Fibroblast of lung (primary cell): ENCODE measurements at regions not wholly inside any gene's neighbourhood (a gene's known extent, or its start where the extent isn't known, plus 50 kb on each side); places are given as distances from the start of the nearest gene placed in this dataset.

Experiments
- DNase-seq, 2 donors: peaks; one replicate each; pipeline versions ENCODE4 v3.0.0 to v3.0.0-alpha.2; 2010; ENCODE audit warnings: low read depth in 2 of 2
- H2AFZ ChIP-seq: 2 replicates; pipeline ENCODE4 v1.5.1; 2012; ENCODE audit warnings: low read length, control low read depth, inconsistent platforms
- H3K27ac ChIP-seq: 2 replicates; pipeline ENCODE4 v1.5.1; 2011; ENCODE audit warnings: low read length, control low read depth; ENCODE audit not compliant: insufficient read depth
- H3K27me3 ChIP-seq: 2 replicates; pipeline ENCODE4 v1.5.1; 2011; ENCODE audit warnings: mild to moderate bottlenecking, low read length; ENCODE audit not compliant: control insufficient read depth, insufficient read depth
- H3K36me3 ChIP-seq: 2 replicates; pipeline ENCODE4 v1.5.1; 2011; ENCODE audit warnings: low read length; ENCODE audit not compliant: control insufficient read depth, insufficient read depth
- H3K4me1 ChIP-seq: 2 replicates; pipeline ENCODE4 v1.5.1; 2011; ENCODE audit warnings: low read length; ENCODE audit not compliant: control insufficient read depth, insufficient read depth; ENCODE audit errors: extremely low read depth
- H3K4me2 ChIP-seq: 2 replicates; pipeline ENCODE4 v1.5.1; 2011; ENCODE audit warnings: low read length, control low read depth; ENCODE audit not compliant: insufficient read depth; ENCODE audit errors: extremely low read depth
- H3K4me3 ChIP-seq, 4 experiments: fragments of 200-600 bp in 1 of 4; sonication (generic) in 1 of 4; replicated peaks in 1 of 4; 2 replicates each; pipeline ENCODE4 v1.5.1; 2011 to 2016; ENCODE audit warnings: low read length in 4 of 4, low read depth in 3 of 4, mild to moderate bottlenecking in 3 of 4, control low read depth in 2 of 4, inconsistent platforms in 1 of 4, mixed read lengths in 1 of 4; ENCODE audit not compliant: insufficient read depth in 1 of 4; ENCODE audit errors: control extremely low read depth in 1 of 4
- H3K79me2 ChIP-seq: 2 replicates; pipeline ENCODE4 v1.5.1; 2012; ENCODE audit warnings: mild to moderate bottlenecking, low read length, inconsistent platforms; ENCODE audit not compliant: control insufficient read depth, insufficient read depth
- H3K9ac ChIP-seq: 2 replicates; pipeline ENCODE4 v1.5.1; 2011; ENCODE audit warnings: mild to moderate bottlenecking, low read length, control low read depth; ENCODE audit not compliant: insufficient read depth
- H3K9me3 ChIP-seq: 2 replicates; pipeline ENCODE4 v1.5.1; 2012; ENCODE audit warnings: low read depth, low read length; ENCODE audit not compliant: control insufficient read depth, insufficient read depth
- H4K20me1 ChIP-seq: 2 replicates; pipeline ENCODE4 v1.5.1; 2011; ENCODE audit warnings: low read length; ENCODE audit not compliant: control insufficient read depth, insufficient read depth; ENCODE audit errors: extremely low read depth
- CTCF ChIP-seq, 2 donors: IDR thresholded peaks in 1 of 2; conservative IDR thresholded peaks in 1 of 2; 1 replicate in 1 of 2; 2 replicates in 1 of 2; pipeline ENCODE4 v1.5.1; 2011 to 2012; ENCODE audit warnings: low read length in 2 of 2, control low read depth in 1 of 2, inconsistent platforms in 1 of 2, low read depth in 1 of 2, mild to moderate bottlenecking in 1 of 2
- EZH2 ChIP-seq: IDR thresholded peaks from 2 replicates; pipeline ENCODE4 v1.5.1; 2012; ENCODE audit warnings: low read length, control low read depth, mild to moderate bottlenecking; ENCODE audit errors: missing control alignments

DNA sequence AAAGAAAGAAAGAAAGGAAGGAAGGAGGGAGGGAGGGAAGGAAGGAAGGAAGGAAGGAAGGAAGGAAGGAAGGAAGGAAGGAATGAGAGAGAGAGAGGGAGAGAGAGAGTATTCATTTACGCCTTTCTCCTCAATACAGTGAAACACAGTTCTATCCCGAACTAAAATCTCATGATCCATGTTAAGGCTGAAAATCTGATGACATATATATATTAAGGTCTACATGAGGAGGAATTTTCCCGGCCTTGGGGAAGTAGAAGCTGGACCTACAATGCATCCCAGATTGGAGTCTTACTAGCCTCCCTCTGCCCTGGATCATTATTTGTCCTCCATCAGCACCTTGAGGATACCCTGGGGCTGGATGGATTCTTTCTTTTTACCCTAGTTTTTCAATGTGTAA, 95.1 kb upstream of the DAPK1 start:
- Histone ChIP-seq H3K4me3 (no peak overlapping the region), H3K4me2 (no peak overlapping the region), H2AFZ (no peak overlapping the region), H3K4me1 (no peaks in the 10 kb centered on the region), H4K20me1 (no peaks in the 10 kb centered on the region), H3K79me2 (no peaks in the 10 kb centered on the region), H3K27ac (no peak overlapping the region), H3K9ac (no peak overlapping the region), H3K9me3 (no peaks in the 10 kb centered on the region), H3K36me3 (no peaks in the 10 kb centered on the region), H3K27me3 (no peaks in the 10 kb centered on the region)
- DNase-seq = no peak
- TF ChIP-seq EZH2 (no peak), CTCF (conservative IDR thresholded peaks at IDR 0.05 in 1 of 2, IDR thresholded peaks at IDR 0.05 in 1 of 2; ENCODE audit: low read depth in 1 of 2, low read length in 2 of 2) (no peak)

DNA sequence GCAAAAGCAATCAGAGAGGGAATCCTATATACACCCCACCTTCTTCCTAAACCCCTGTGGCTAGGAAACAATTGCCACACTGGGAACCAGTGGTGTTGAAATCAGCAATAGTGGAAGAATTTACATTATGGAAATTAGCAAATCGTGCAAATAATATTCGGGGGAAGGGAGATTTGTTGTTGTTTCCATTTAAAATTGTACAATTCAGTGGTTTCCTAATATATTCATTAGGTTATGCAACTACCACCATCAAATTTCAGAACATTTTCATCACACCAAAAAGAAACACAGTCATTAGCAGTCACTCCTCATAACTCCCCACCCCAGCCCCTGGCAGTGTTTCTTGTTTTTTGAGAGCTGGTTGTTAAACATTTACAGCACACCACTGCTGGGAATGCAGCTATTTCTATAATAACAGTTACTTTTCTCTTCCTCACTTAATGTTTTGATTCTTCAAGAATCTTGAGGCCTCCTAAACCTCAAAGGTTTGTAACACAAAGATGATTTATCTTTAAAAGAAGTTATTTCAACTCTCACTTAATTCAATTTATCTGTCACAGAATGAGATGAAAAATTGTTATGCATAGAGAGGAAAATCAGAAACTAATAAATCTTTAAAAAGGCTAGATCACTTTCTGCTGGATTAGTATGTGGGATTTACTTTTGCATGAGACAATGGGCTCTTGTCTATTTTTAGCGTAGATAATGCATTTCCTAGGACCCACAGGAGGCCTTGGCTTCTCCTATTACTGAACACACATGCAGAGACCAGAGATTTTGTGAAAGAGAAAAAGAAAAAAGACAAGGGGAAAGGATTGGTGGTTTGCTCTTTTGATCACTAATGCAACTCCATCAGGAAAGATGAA, 91.8 kb upstream of the DAPK1 start:
- no peak overlapping the region for H3K4me2 ChIP-seq

More for the DNA sequence above, 91.8 kb upstream of the DAPK1 start:
- Histone ChIP-seq H2AFZ (no peak overlapping the region), H3K4me3 (no peak overlapping the region), H4K20me1 (no peaks in the 10 kb centered on the region), H3K27me3 (no peaks in the 10 kb centered on the region), H3K9ac (no peak overlapping the region), H3K9me3 (no peaks in the 10 kb centered on the region), H3K79me2 (no peaks in the 10 kb centered on the region), H3K4me1 (no peaks in the 10 kb centered on the region), H3K36me3 (no peaks in the 10 kb centered on the region), H3K27ac (no peak overlapping the region)
- peak in 1 of 2 donors; percentile 52 for DNase-seq
- TF ChIP-seq CTCF (conservative IDR thresholded peaks at IDR 0.05 in 1 of 2, IDR thresholded peaks at IDR 0.05 in 1 of 2; ENCODE audit: low read depth in 1 of 2, low read length in 2 of 2) = no peak
- no peak for TF ChIP-seq EZH2
